ENCODE measurements at regions not wholly inside any gene's neighbourhood (a gene's known extent, or its start where the extent isn't known, plus 50 kb on each side); places are given as distances from the start of the nearest gene placed in this dataset.

GRCh38 chr11:27868226-27868625 lies 168.0 kb upstream of the BDNF start:
- no peak for DNase-seq (ENCODE audit: low spot score)
- in situ Hi-C loops (cut with MboI; ENCODE audit: low pct_unique_long_range_greater_than_20kb, low sequenced_read_pairs, unreplicated experiment) = no loop called here
- TF ChIP-seq, protein P1, sequence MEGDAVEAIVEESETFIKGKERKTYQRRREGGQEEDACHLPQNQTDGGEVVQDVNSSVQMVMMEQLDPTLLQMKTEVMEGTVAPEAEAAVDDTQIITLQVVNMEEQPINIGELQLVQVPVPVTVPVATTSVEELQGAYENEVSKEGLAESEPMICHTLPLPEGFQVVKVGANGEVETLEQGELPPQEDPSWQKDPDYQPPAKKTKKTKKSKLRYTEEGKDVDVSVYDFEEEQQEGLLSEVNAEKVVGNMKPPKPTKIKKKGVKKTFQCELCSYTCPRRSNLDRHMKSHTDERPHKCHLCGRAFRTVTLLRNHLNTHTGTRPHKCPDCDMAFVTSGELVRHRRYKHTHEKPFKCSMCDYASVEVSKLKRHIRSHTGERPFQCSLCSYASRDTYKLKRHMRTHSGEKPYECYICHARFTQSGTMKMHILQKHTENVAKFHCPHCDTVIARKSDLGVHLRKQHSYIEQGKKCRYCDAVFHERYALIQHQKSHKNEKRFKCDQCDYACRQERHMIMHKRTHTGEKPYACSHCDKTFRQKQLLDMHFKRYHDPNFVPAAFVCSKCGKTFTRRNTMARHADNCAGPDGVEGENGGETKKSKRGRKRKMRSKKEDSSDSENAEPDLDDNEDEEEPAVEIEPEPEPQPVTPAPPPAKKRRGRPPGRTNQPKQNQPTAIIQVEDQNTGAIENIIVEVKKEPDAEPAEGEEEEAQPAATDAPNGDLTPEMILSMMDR (IDR thresholded peaks at IDR 0.05; ENCODE audit: extremely low read depth, insufficient read depth, missing control alignments) = no peak

- in situ Hi-C loops (cut with MboI; ENCODE audit: low pct_unique_long_range_greater_than_20kb, low sequenced_read_pairs, unreplicated experiment) = no loop called here
- TF ChIP-seq, protein P1 (IDR thresholded peaks at IDR 0.05; ENCODE audit: extremely low read depth, insufficient read depth, missing control alignments) = no peak
- no peak for DNase-seq (ENCODE audit: low spot score)
Measured at GRCh38 chr11:27865105-27865504, 164.8 kb upstream of the BDNF start.

DNA sequence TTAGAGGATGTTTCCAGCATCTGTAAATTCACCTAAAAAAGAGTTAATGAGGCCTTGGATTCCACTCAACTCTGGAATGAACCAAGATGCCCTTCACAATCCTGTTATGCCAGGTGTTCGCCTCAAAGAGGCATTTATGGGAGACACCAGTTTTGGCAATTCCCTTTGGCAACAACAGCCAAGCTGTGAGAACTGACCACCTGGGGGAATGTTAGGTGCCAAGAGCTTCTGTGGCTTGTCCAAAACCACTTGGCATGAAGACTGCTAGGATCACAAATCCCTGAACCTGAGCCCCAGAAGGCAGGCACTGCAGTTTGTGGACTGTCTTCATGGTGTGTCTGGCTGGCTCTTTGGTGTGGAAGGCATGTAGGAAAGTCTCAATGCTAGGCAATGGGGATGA lies 164.4 kb upstream of the BDNF start:
- DNase-seq (ENCODE audit: low spot score) = no peak
- in situ Hi-C loops (cut with MboI; ENCODE audit: low pct_unique_long_range_greater_than_20kb, low sequenced_read_pairs, unreplicated experiment) = no loop called here
- TF ChIP-seq, protein P1 (IDR thresholded peaks at IDR 0.05; ENCODE audit: extremely low read depth, insufficient read depth, missing control alignments) = no peak

- in situ Hi-C loops (cut with MboI; ENCODE audit: low pct_unique_long_range_greater_than_20kb, low sequenced_read_pairs, unreplicated experiment) = no loop called here
- TF ChIP-seq, protein P1 (IDR thresholded peaks at IDR 0.05; ENCODE audit: extremely low read depth, insufficient read depth, missing control alignments) = no peak
- DNase-seq (ENCODE audit: low spot score) = no peak
Measured at GRCh38 chr11:27864091-27864491, 163.8 kb upstream of the BDNF start.

GRCh38 chr11:27863637-27864036 lies 163.4 kb upstream of the BDNF start:
- in situ Hi-C loops (cut with MboI; ENCODE audit: low pct_unique_long_range_greater_than_20kb, low sequenced_read_pairs, unreplicated experiment) = no loop called here
- TF ChIP-seq, protein P1 (IDR thresholded peaks at IDR 0.05; ENCODE audit: extremely low read depth, insufficient read depth, missing control alignments) = no peak
- DNase-seq (ENCODE audit: low spot score) = no peak

DNA sequence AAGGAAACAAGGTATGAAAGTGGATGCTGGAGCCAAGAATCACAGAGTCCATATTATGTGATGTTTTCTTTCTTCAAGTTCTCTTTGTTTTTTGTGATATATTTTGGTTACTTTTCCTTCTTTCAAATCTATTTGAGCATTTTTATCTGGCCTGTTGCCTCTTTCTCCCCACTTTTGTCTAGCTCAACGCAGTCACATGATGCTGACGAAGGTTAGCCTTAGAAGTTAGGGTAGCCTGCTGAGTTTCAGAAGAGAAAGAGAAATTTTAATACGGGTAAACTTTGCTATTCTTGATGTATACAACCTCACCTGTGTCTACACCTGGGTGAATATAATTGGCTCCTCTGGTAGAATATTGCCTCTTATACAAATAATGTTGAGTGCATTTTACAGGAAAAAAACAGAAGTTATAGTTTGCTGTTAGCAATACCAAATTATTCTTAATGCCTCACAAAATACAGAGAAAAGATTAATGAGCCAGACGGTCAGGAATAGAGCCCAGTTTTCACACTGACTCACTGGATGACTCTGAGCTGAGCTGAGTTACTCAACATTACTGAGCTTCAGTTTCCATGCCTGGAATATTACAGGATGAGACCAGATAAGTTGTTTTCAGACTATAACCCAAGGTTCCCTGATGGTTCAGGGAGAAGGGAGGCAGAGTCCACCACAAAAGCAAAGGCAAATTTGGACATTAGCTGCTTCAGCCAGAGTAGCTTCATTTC lies 161.6 kb upstream of the BDNF start:
- no peak for DNase-seq (ENCODE audit: low spot score)
- TF ChIP-seq, protein P1 (IDR thresholded peaks at IDR 0.05; ENCODE audit: extremely low read depth, insufficient read depth, missing control alignments) = no peak
- in situ Hi-C loops (cut with MboI; ENCODE audit: low pct_unique_long_range_greater_than_20kb, low sequenced_read_pairs, unreplicated experiment) = no loop called here

Data from GM13977 (cell line).